ENCODE measurements at regions not wholly inside any gene's neighbourhood (a gene's known extent, or its start where the extent isn't known, plus 50 kb on each side); places are given as distances from the start of the nearest gene placed in this dataset.

DNA sequence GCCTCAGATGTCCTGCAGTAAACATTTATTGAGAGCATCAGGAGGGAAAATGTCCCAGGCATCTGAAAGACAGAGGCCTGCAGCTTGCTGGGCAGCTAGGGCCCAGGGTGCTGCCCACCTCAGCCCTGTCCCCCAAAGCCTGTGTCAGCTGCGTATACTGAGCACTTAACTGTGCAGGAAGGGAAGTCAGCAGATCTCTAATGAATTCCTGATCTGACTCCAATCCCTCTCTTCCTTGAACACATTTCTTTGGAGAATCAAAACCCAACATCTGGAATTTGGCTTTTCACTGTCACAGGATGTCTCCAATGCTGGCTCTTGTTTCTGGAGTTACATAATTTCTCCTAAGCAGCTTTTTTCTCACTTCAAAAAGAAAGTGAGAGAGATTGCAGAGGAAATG, 364.7 kb upstream of the NFE2L3 start:
- H3K9me3 Mint-ChIP-seq (ENCODE audit: low read depth), result no peaks in the 10 kb centered on the region
- no peak overlapping the region for H3K4me3 Mint-ChIP-seq (ENCODE audit: low read depth)
- TF ChIP-seq, protein P1, sequence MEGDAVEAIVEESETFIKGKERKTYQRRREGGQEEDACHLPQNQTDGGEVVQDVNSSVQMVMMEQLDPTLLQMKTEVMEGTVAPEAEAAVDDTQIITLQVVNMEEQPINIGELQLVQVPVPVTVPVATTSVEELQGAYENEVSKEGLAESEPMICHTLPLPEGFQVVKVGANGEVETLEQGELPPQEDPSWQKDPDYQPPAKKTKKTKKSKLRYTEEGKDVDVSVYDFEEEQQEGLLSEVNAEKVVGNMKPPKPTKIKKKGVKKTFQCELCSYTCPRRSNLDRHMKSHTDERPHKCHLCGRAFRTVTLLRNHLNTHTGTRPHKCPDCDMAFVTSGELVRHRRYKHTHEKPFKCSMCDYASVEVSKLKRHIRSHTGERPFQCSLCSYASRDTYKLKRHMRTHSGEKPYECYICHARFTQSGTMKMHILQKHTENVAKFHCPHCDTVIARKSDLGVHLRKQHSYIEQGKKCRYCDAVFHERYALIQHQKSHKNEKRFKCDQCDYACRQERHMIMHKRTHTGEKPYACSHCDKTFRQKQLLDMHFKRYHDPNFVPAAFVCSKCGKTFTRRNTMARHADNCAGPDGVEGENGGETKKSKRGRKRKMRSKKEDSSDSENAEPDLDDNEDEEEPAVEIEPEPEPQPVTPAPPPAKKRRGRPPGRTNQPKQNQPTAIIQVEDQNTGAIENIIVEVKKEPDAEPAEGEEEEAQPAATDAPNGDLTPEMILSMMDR (IDR thresholded peaks at IDR 0.05; ENCODE audit: unreplicated experiment), result no peak
- no peak overlapping the region for H3K27ac Mint-ChIP-seq
- H3K36me3 Mint-ChIP-seq (ENCODE audit: insufficient read depth), result no peaks in the 10 kb centered on the region
- H3K27me3 Mint-ChIP-seq, result peaks cover 4% of the 10 kb centered on the region
- DNase-seq (ENCODE audit: low spot score, unreplicated experiment), result no peak
- no peaks in the 10 kb centered on the region for H3K4me1 Mint-ChIP-seq (ENCODE audit: low read depth)

DNA sequence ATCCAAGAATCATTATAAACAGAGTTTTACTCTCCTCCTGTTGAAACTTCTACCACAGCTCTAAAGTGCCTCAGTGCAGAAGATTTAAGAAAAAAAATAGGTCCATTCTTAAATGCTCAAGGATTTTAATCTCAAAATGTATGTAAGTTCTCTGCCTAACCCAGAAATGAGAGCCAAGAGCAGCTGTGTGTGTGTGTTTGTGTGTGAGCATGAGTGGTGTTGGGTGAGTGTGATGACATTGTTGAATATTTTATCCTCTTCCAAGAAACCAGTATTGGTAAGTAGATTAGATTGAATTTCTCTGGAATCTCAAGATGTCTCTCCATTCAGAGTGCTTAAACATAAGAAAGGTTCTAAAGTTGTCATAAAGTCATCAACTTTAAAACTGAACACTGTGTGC, 363.6 kb upstream of the NFE2L3 start:
- no peaks in the 10 kb centered on the region for H3K4me1 Mint-ChIP-seq (ENCODE audit: low read depth)

DNA sequence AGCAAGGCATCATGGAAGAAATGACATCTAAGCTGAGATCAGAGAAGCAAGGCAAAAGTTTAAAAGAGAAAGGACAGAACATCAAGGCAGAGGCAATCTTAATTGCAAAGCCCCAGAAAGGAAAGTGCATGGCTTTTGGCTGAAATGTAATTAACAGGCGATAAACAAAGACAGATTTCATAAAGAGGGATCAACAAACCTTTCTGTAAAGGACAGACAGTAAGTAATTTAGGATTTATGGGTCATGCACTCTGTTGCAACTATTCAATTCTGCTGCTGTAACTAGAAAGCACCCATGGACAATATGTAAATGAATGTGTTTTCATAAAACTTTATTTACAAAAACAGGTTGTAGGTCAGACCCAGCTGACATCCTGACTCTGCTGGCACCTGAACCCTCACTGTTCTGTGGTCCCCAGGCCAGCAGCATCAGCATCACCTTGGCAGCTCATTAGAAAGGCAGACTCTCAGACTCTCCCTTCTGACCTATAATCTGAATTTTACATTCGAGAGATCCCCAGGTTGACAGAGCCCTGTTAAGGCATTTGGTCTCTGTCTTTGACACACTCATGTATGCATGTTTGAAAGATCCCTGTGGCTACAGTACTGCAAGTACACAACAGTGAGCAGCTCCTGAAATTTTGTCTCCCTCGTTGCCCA, 362.9 kb upstream of the NFE2L3 start:
- Mint-ChIP-seq H3K27ac (no peak overlapping the region), H3K4me3 (ENCODE audit: low read depth) (no peak overlapping the region), H3K9me3 (ENCODE audit: low read depth) (no peaks in the 10 kb centered on the region)

More for the DNA sequence above, 363.6 kb upstream of the NFE2L3 start:
- Mint-ChIP-seq H3K27ac (no peak overlapping the region), H3K4me3 (ENCODE audit: low read depth) (no peak overlapping the region), H3K36me3 (ENCODE audit: insufficient read depth) (no peaks in the 10 kb centered on the region), H3K9me3 (ENCODE audit: low read depth) (no peaks in the 10 kb centered on the region), H3K27me3 (peaks cover 4% of the 10 kb centered on the region)
- DNase-seq (ENCODE audit: low spot score, unreplicated experiment), result no peak
- TF ChIP-seq, protein P1 (IDR thresholded peaks at IDR 0.05; ENCODE audit: unreplicated experiment), result no peak

DNA sequence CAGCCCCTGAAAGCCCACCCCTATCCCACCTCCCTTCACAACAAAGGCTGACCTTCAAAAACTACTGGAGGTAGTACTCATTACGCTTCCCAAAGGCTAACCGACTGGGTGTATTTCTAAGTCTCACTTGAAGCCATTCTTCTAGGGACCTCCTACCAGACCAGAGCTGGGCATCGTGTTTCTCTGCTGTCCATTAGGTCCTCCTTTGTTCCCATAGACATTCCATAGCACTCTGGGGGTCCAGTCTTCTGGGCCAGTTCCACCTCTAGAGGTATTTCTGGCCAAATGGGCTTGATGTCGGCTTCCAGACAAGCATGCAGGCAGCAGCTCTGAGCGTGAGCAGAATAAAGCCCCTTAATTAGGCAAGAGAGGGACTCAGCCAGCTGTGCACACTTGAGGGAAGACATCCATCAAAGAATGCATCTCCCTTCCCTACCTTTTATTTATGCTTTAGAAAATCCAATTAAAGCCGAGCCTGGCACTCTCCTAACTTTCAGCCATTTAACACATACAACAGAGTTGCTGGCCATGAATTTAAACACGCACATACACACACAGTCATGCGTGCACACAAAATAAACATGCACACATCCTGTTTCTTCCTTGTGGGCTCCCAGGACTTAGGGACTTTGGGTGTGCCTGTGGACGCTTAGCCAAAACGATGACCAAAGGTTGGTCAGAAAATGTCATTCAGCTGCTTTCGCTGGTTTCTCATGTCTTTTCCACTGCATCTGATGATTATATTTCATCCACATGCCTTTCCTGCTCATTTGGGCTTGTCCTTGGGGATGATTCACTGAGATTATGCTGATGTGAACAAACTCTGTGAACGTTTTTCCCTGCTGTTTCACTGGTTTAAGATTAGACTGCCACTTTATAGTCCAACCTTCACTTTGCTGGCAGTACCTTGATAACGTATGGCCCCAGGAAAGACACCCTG, 362.0 kb upstream of the NFE2L3 start:
- Mint-ChIP-seq H3K9me3 (ENCODE audit: low read depth) (no peaks in the 10 kb centered on the region), H3K27ac (no peak overlapping the region), H3K27me3 (peaks cover 4% of the 10 kb centered on the region), H3K4me1 (ENCODE audit: low read depth) (no peaks in the 10 kb centered on the region), H3K4me3 (ENCODE audit: low read depth) (no peak overlapping the region), H3K36me3 (ENCODE audit: insufficient read depth) (no peaks in the 10 kb centered on the region)
- TF ChIP-seq, protein P1 (IDR thresholded peaks at IDR 0.05; ENCODE audit: unreplicated experiment), result no peak
- no peak for DNase-seq (ENCODE audit: low spot score, unreplicated experiment)

More for the DNA sequence above, 362.9 kb upstream of the NFE2L3 start:
- TF ChIP-seq, protein P1 (IDR thresholded peaks at IDR 0.05; ENCODE audit: unreplicated experiment), result no peak
- no peaks in the 10 kb centered on the region for H3K36me3 Mint-ChIP-seq (ENCODE audit: insufficient read depth)
- no peaks in the 10 kb centered on the region for H3K4me1 Mint-ChIP-seq (ENCODE audit: low read depth)
- DNase-seq (ENCODE audit: low spot score, unreplicated experiment), result no peak
- peaks cover 4% of the 10 kb centered on the region for H3K27me3 Mint-ChIP-seq

DNA sequence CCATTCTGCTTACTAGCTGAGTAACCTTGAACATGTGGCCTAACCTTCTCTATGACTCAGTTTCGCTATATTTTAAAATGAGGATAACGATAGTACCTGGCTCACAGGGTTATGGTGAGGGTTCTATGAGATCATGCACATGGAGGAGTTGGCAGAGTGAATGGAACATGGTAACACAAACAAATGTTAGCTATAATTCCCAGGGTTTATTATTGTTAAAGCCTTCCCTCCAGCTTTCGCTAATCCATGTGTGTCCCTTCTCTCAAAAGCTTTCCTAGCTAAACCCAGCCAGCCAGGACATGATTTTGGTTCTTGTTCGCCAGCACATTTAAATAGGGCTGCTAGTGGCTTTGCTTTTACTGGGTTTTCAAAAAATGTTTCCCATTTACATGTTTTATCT, 361.0 kb upstream of the NFE2L3 start:
- Mint-ChIP-seq H3K4me1 (ENCODE audit: low read depth) (no peaks in the 10 kb centered on the region), H3K4me3 (ENCODE audit: low read depth) (no peak overlapping the region)

More for the DNA sequence above, 361.0 kb upstream of the NFE2L3 start:
- Mint-ChIP-seq H3K27ac (no peak overlapping the region), H3K27me3 (peaks cover 4% of the 10 kb centered on the region), H3K36me3 (ENCODE audit: insufficient read depth) (no peaks in the 10 kb centered on the region), H3K9me3 (ENCODE audit: low read depth) (no peaks in the 10 kb centered on the region)
- DNase-seq (ENCODE audit: low spot score, unreplicated experiment), result no peak
- TF ChIP-seq, protein P1 (IDR thresholded peaks at IDR 0.05; ENCODE audit: unreplicated experiment), result no peak

Data from progenitor cell of endocrine pancreas (in vitro differentiated cells).